Endothelial cell of umbilical vein (primary cell): ENCODE measurements at regions not wholly inside any gene's neighbourhood (a gene's known extent, or its start where the extent isn't known, plus 50 kb on each side); places are given as distances from the start of the nearest gene placed in this dataset.

Experiments used
- BruUV-seq: library from RNA; stranded (reverse); fragments of 400-500 nt; replicated peaks from 2 replicates; lab custom pipeline; 2021; lab: Mats Ljungman, UMichigan
- CTCF ChIA-PET: fragments of 300-600, 350-600 bp; sonication (Branson Sonifier 250); formaldehyde crosslinking; loops from one replicate; lab custom pipeline; 2021; ENCODE audit warnings: antibody characterized with exemption, inconsistent platforms; lab: Charles Lee
- POLR2A ChIA-PET: fragments of 300-600, 350-600 bp; sonication (Branson Sonifier 250); formaldehyde crosslinking; loops from one replicate; lab custom pipeline; 2021; ENCODE audit warnings: antibody characterized with exemption, inconsistent platforms; lab: Charles Lee
- DNase-seq: peaks from one replicate; pipeline ENCODE4 v3.0.0-alpha.2; 2011; ENCODE audit warnings: low read depth, low spot score
- FAIRE-seq: peaks from 2 replicates; lab custom pipeline; 2011; peaks lifted over from hg19 to GRCh38; lab: Jason Lieb, UNC
- H2AFZ ChIP-seq: 2 replicates; pipeline ENCODE4 v1.6.0; 2012; ENCODE audit warnings: low read depth, low read length, control low read depth, inconsistent platforms
- H3K27ac ChIP-seq: 2 replicates; pipeline ENCODE4 v1.5.1; 2011; ENCODE audit warnings: low read depth, mild to moderate bottlenecking, control low read depth, low read length, moderate library complexity; ENCODE audit not compliant: insufficient read depth
- H3K27me3 ChIP-seq, 2 experiments: 2 replicates each; pipeline versions ENCODE4 v1.6.0 to v1.6.1; 2011; ENCODE audit warnings: low read length in 2 of 2, mixed read lengths in 1 of 2; ENCODE audit not compliant: control insufficient read depth in 2 of 2, insufficient read depth in 2 of 2
- H3K36me3 ChIP-seq, 2 experiments: 2 replicates in 1 of 2; 3 replicates in 1 of 2; pipeline ENCODE4 v1.5.1; 2011; ENCODE audit warnings: low read length in 2 of 2, mild to moderate bottlenecking in 1 of 2, moderate library complexity in 1 of 2; ENCODE audit not compliant: control insufficient read depth in 2 of 2, insufficient read depth in 2 of 2; ENCODE audit errors: extremely low read depth in 1 of 2
- H3K4me1 ChIP-seq: 3 replicates; pipeline ENCODE4 v1.5.1; 2011; ENCODE audit warnings: mild to moderate bottlenecking, low read length; ENCODE audit not compliant: control insufficient read depth, insufficient read depth; ENCODE audit errors: extremely low read depth
- H3K4me2 ChIP-seq: 2 replicates; pipeline ENCODE4 v1.6.1; 2011; ENCODE audit warnings: low read length, control low read depth, mixed read lengths; ENCODE audit not compliant: insufficient read depth
- H3K4me3 ChIP-seq, 3 experiments: fragments of 200-600 bp in 1 of 3; sonication (generic), shearing (Covaris generic) in 1 of 3; replicated peaks in 1 of 3; 2 replicates each; pipeline ENCODE4 v1.5.1; 2011 to 2016; ENCODE audit warnings: control low read depth in 3 of 3, low read length in 3 of 3, mild to moderate bottlenecking in 2 of 3, inconsistent platforms in 1 of 3, low read depth in 1 of 3, moderate library complexity in 1 of 3; ENCODE audit not compliant: insufficient read depth in 1 of 3
- H3K79me2 ChIP-seq: 2 replicates; pipeline ENCODE4 v1.6.0; 2012; ENCODE audit warnings: low read length, inconsistent platforms; ENCODE audit not compliant: control insufficient read depth, insufficient read depth
- H3K9ac ChIP-seq: replicated peaks from 2 replicates; pipeline ENCODE3; 2011; ENCODE audit warnings: low read length, control low read depth; ENCODE audit not compliant: insufficient read depth; ENCODE audit errors: extremely low read depth
- H3K9me1 ChIP-seq: replicated peaks from 3 replicates; pipeline ENCODE4 v1.6.0; 2011; ENCODE audit warnings: mild to moderate bottlenecking, low read length; ENCODE audit not compliant: control insufficient read depth, insufficient read depth; ENCODE audit errors: extremely low read depth
- H3K9me3 ChIP-seq: replicated peaks from 2 replicates; pipeline ENCODE4 v1.5.1; 2012; ENCODE audit warnings: low read length, inconsistent platforms; ENCODE audit not compliant: control insufficient read depth, insufficient read depth
- H4K20me1 ChIP-seq: replicated peaks from 2 replicates; pipeline ENCODE3; 2011; ENCODE audit warnings: mild to moderate bottlenecking, low read length; ENCODE audit not compliant: control insufficient read depth, insufficient read depth; ENCODE audit errors: extremely low read depth
- EZH2 ChIP-seq: IDR thresholded peaks from 2 replicates; pipeline ENCODE4 v1.6.1; 2012; ENCODE audit warnings: borderline replicate concordance, low read depth, mild to moderate bottlenecking, moderate library complexity, low read length, inconsistent platforms; ENCODE audit not compliant: severe bottlenecking
- GATA2 ChIP-seq: IDR thresholded peaks from 2 replicates; pipeline ENCODE4 v1.7.0; 2011; ENCODE audit warnings: low read depth, mild to moderate bottlenecking, moderate library complexity, mixed read lengths, low read length; ENCODE audit not compliant: insufficient read length, insufficient read depth
- MYC ChIP-seq: IDR thresholded peaks from one replicate; pipeline ENCODE4 v1.6.1; 2011; ENCODE audit warnings: mild to moderate bottlenecking, low read depth, low read length
- POLR2A ChIP-seq: IDR thresholded peaks from 2 replicates; pipeline ENCODE4 v1.6.1; 2012; ENCODE audit warnings: low read depth, mild to moderate bottlenecking, control low read depth, low read length
- dilution Hi-C: fragments of 300-500 bp; cut with MboI; formaldehyde crosslinking; loops from one replicate; pipeline ENCODE4 v1.15.0; 2019; ENCODE audit warnings: low sequenced_read_pairs; ENCODE audit not compliant: extremely low pct_ligation_motif_present
- intact Hi-C: fragments of 100-400 bp; cut with micrococcal nuclease; formaldehyde crosslinking; loops from one replicate; pipeline ENCODE4 v1.10.0; 2022
- TF ChIP-seq, protein P1 (sequence below), 2 donors: IDR thresholded peaks; 1 replicate in 1 of 2; 2 replicates in 1 of 2; pipeline ENCODE4 v1.5.1; 2011; ENCODE audit warnings: low read length in 2 of 2, mild to moderate bottlenecking in 2 of 2, moderate library complexity in 2 of 2, control low read depth in 1 of 2, inconsistent platforms in 1 of 2, low read depth in 1 of 2; ENCODE audit not compliant: insufficient read depth in 1 of 2; ENCODE audit errors: extremely low read depth in 1 of 2

DNA sequence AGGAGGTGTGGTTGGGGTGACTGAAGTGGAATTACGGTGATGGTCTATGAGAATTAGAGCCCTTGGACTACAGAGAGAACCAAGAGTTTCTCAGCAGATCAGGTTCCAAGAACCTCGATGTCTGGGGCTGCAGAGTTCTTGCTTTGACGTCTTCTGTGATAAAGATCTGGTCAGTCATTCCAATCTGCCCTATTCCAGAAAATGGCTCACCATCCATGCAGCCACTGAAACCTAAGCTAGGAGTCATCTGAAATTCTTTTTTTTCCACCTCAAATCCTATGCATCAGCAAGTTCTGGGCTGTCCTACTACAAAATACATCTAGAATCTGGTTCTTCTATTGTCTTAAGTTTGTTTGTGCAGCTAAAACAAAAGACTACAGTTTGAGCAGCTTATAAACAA lies 254.4 kb upstream of the PGRMC2 start:
- no peaks in the 10 kb centered on the region for H3K36me3 ChIP-seq
- no peaks in the 10 kb centered on the region for H4K20me1 ChIP-seq
- no peaks in the 10 kb centered on the region for H3K79me2 ChIP-seq
- no peak for DNase-seq
- no peak overlapping the region for H3K9ac ChIP-seq
- no TSS peak for BruUV-seq
- no peaks in the 10 kb centered on the region for H3K9me1 ChIP-seq
- POLR2A ChIA-PET, result no interaction called here
- no peak overlapping the region for H3K27ac ChIP-seq
- TF ChIP-seq, protein P1, sequence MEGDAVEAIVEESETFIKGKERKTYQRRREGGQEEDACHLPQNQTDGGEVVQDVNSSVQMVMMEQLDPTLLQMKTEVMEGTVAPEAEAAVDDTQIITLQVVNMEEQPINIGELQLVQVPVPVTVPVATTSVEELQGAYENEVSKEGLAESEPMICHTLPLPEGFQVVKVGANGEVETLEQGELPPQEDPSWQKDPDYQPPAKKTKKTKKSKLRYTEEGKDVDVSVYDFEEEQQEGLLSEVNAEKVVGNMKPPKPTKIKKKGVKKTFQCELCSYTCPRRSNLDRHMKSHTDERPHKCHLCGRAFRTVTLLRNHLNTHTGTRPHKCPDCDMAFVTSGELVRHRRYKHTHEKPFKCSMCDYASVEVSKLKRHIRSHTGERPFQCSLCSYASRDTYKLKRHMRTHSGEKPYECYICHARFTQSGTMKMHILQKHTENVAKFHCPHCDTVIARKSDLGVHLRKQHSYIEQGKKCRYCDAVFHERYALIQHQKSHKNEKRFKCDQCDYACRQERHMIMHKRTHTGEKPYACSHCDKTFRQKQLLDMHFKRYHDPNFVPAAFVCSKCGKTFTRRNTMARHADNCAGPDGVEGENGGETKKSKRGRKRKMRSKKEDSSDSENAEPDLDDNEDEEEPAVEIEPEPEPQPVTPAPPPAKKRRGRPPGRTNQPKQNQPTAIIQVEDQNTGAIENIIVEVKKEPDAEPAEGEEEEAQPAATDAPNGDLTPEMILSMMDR (IDR thresholded peaks at IDR 0.05; ENCODE audit: extremely low read depth in 1 of 2, insufficient read depth in 1 of 2, low read depth in 1 of 2, low read length in 2 of 2), result no peak
- TF ChIP-seq MYC, result no peak
- no peak for TF ChIP-seq EZH2
- no peak for TF ChIP-seq POLR2A
- no peak overlapping the region for H2AFZ ChIP-seq
- CTCF ChIA-PET, result interaction anchor here (0.9 kb wide), 1 partner anchor 33 kb away, joined by 3 read pairs; no protein-coding TSS in a partner anchor
- dilution Hi-C loops (no loop called here), intact Hi-C loops (no loop called here)
- H3K4me2 ChIP-seq, result no peak overlapping the region
- H3K4me1 ChIP-seq, result peaks cover 7% of the 10 kb centered on the region
- H3K4me3 ChIP-seq, result no peak overlapping the region
- no peaks in the 10 kb centered on the region for H3K27me3 ChIP-seq
- H3K9me3 ChIP-seq, result no peaks in the 10 kb centered on the region
- FAIRE-seq, result no peak

DNA sequence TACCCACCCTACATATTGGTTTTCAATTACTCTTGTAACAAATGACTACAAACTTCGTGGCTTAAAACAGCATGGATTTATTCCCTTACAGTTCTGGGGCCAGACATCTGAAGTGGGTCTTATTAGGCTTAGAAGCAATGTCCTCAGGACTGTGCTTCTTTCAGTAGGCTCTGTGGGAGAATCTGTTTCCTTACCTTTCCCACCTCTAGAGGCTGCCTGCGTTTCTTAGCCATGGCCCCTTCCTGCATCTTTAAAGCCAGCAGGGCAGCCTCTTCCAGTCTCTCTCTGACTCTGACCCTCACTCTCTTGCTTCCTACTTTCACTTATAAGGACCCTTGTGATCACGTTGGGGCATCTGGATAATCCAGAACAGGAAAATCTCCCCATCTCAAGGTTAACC lies 252.5 kb upstream of the PGRMC2 start:
- no peak overlapping the region for H3K4me2 ChIP-seq
- H3K9ac ChIP-seq, result no peak overlapping the region
- TF ChIP-seq GATA2 (no peak), MYC (no peak)
- dilution Hi-C loops, result no loop called here
- CTCF ChIA-PET, result no interaction called here
- H3K36me3 ChIP-seq, result no peaks in the 10 kb centered on the region
- intact Hi-C loops, result no loop called here
- H3K27me3 ChIP-seq, result no peaks in the 10 kb centered on the region
- no TSS peak for BruUV-seq
- no peak overlapping the region for H3K4me3 ChIP-seq
- no peaks in the 10 kb centered on the region for H3K9me1 ChIP-seq
- no peaks in the 10 kb centered on the region for H3K79me2 ChIP-seq
- H3K4me1 ChIP-seq, result peaks cover 7% of the 10 kb centered on the region
- no peak overlapping the region for H2AFZ ChIP-seq
- FAIRE-seq (no peak), DNase-seq (no peak)
- H3K27ac ChIP-seq, result no peak overlapping the region
- POLR2A ChIA-PET, result no interaction called here
- no peaks in the 10 kb centered on the region for H4K20me1 ChIP-seq
- H3K9me3 ChIP-seq, result no peaks in the 10 kb centered on the region
